IMR-90 (cell line): ENCODE measurements at regions not wholly inside any gene's neighbourhood (a gene's known extent, or its start where the extent isn't known, plus 50 kb on each side); places are given as distances from the start of the nearest gene placed in this dataset.

Experiments
- ATAC-seq: fragments of 200-7000 bp; cut with Tn5 transposase; 2 replicates; pipeline ENCODE4 v1.9.1; 2020; ENCODE audit warnings: low read depth, mild to moderate bottlenecking, moderate library complexity
- BruUV-seq: library from RNA; stranded (reverse); fragments of 400-500 nt; replicated peaks from 2 replicates; lab custom pipeline; 2021; lab: Mats Ljungman, UMichigan
- CTCF ChIA-PET: fragments of 300-600 bp; formaldehyde crosslinking; extraction: SDS; loops from one replicate; lab custom pipeline; 2021; ENCODE audit warnings: antibody characterized with exemption; lab: Yijun Ruan, JAX
- POLR2A ChIA-PET: fragments of 300-600 bp; sonication (Branson Sonifier 250); formaldehyde crosslinking; loops from one replicate; lab custom pipeline; 2022; ENCODE audit warnings: antibody characterized with exemption; ENCODE audit not compliant: unreplicated experiment; lab: Charles Lee
- DNase-seq: peaks from one replicate; pipeline ENCODE4 v3.0.0; 2013
- H2AFZ ChIP-seq: replicated peaks from 2 replicates; pipeline ENCODE3; 2013; ENCODE audit warnings: low read length, mild to moderate bottlenecking; ENCODE audit not compliant: poor library complexity
- H2AK5ac ChIP-seq: 2 replicates; pipeline ENCODE4 v1.6.1; 2013; ENCODE audit warnings: low read depth, low read length, inconsistent platforms
- H2AK9ac ChIP-seq: replicated peaks from 2 replicates; pipeline ENCODE3; 2013; ENCODE audit warnings: mild to moderate bottlenecking, low read depth, low read length, moderate library complexity; ENCODE audit not compliant: poor library complexity
- H2BK120ac ChIP-seq: 2 replicates; pipeline ENCODE4 v1.6.1; 2013; ENCODE audit warnings: low read depth, low read length, inconsistent platforms
- H2BK15ac ChIP-seq: 3 replicates; pipeline ENCODE4 v1.6.1; 2013; ENCODE audit warnings: low read depth, low read length, inconsistent platforms
- H2BK20ac ChIP-seq: 2 replicates; pipeline ENCODE4 v1.6.1; 2013; ENCODE audit warnings: low read depth, mild to moderate bottlenecking, inconsistent platforms, low read length, moderate library complexity
- H2BK5ac ChIP-seq: 2 replicates; pipeline ENCODE4 v1.6.1; 2013; ENCODE audit warnings: mild to moderate bottlenecking, low read depth, low read length, inconsistent platforms; ENCODE audit not compliant: poor library complexity, severe bottlenecking
- H3K14ac ChIP-seq: replicated peaks from 2 replicates; pipeline ENCODE4 v1.6.1; 2013; ENCODE audit warnings: low read depth, low read length, inconsistent platforms
- H3K18ac ChIP-seq: 2 replicates; pipeline ENCODE4 v1.6.1; 2013; ENCODE audit warnings: low read depth, low read length, control low read depth
- H3K23ac ChIP-seq: 2 replicates; pipeline ENCODE4 v1.6.1; 2013; ENCODE audit warnings: low read depth, low read length, inconsistent platforms
- H3K27ac ChIP-seq: 2 replicates; pipeline ENCODE4 v1.5.1; 2013; ENCODE audit warnings: mild to moderate bottlenecking, control low read depth, low read length; ENCODE audit not compliant: insufficient read depth
- H3K27me3 ChIP-seq: 2 replicates; pipeline ENCODE4 v1.6.1; 2013; ENCODE audit warnings: low read length; ENCODE audit not compliant: control insufficient read depth, insufficient read depth
- H3K36me3 ChIP-seq: 2 replicates; pipeline ENCODE4 v1.6.1; 2013; ENCODE audit warnings: low read length, mixed read lengths; ENCODE audit not compliant: control insufficient read depth, insufficient read depth
- H3K4ac ChIP-seq: 2 replicates; pipeline ENCODE4 v1.6.1; 2013; ENCODE audit warnings: low read depth, low read length, inconsistent platforms
- H3K4me1 ChIP-seq: 2 replicates; pipeline ENCODE4 v1.6.1; 2013; ENCODE audit warnings: low read length, mixed read lengths; ENCODE audit not compliant: control insufficient read depth, insufficient read depth
- H3K4me2 ChIP-seq: 2 replicates; pipeline ENCODE4 v1.6.1; 2013; ENCODE audit warnings: low read depth, mild to moderate bottlenecking, control low read depth, low read length, moderate library complexity
- H3K4me3 ChIP-seq: 2 replicates; pipeline ENCODE4 v1.5.1; 2013; ENCODE audit warnings: low read depth, mild to moderate bottlenecking, control low read depth, low read length, moderate library complexity; ENCODE audit not compliant: insufficient read depth
- H3K56ac ChIP-seq: 2 replicates; pipeline ENCODE4 v1.6.1; 2013; ENCODE audit warnings: low read length, inconsistent platforms; ENCODE audit not compliant: insufficient read depth; ENCODE audit errors: extremely low read depth
- H3K79me1 ChIP-seq, 2 experiments: 2 replicates each; pipeline ENCODE4 v1.6.1; 2013; ENCODE audit warnings: low read length in 2 of 2, inconsistent platforms in 1 of 2, low read depth in 1 of 2
- H3K9ac ChIP-seq: 2 replicates; pipeline ENCODE4 v1.6.1; 2013; ENCODE audit warnings: low read depth, low read length, control low read depth
- H3K9me1 ChIP-seq: 2 replicates; pipeline ENCODE4 v1.6.1; 2013; ENCODE audit warnings: low read length, inconsistent platforms; ENCODE audit not compliant: insufficient read depth
- H3K9me3 ChIP-seq: 2 replicates; pipeline ENCODE4 v1.6.1; 2013; ENCODE audit warnings: low read length; ENCODE audit not compliant: control insufficient read depth, insufficient read depth
- H4K20me1 ChIP-seq: 2 replicates; pipeline ENCODE4 v1.6.1; 2013; ENCODE audit warnings: low read length, inconsistent platforms; ENCODE audit not compliant: insufficient read depth
- H4K5ac ChIP-seq: 2 replicates; pipeline ENCODE4 v1.6.1; 2013; ENCODE audit warnings: mild to moderate bottlenecking, low read depth, low read length, control low read depth
- H4K8ac ChIP-seq, 2 experiments: 2 replicates each; pipeline ENCODE4 v1.6.1; 2013; ENCODE audit warnings: low read depth in 2 of 2, low read length in 2 of 2, control low read depth in 1 of 2, inconsistent platforms in 1 of 2
- H4K91ac ChIP-seq: 2 replicates; pipeline ENCODE4 v1.6.1; 2013; ENCODE audit warnings: low read depth, low read length, inconsistent platforms; ENCODE audit not compliant: insufficient read depth
- CHD1 ChIP-seq: IDR thresholded peaks from 2 replicates; pipeline ENCODE4 v1.6.1; 2012; ENCODE audit warnings: low read depth, low read length, improper control_type of control experiment
- ELK1 ChIP-seq: fragments of 150-350 bp; IDR thresholded peaks from 2 replicates; pipeline ENCODE4 v1.6.1; 2016; ENCODE audit warnings: low read depth, mild to moderate bottlenecking, low read length, moderate library complexity, borderline replicate concordance
- MAZ ChIP-seq: IDR thresholded peaks from 2 replicates; pipeline ENCODE4 v1.6.1; 2012; ENCODE audit warnings: low read depth, mild to moderate bottlenecking, low read length, improper control_type of control experiment, moderate library complexity, borderline replicate concordance
- MXI1 ChIP-seq: IDR thresholded peaks from 2 replicates; pipeline ENCODE4 v1.6.1; 2012; ENCODE audit warnings: low read depth, mild to moderate bottlenecking, low read length, moderate library complexity, borderline replicate concordance
- NFE2L2 ChIP-seq: fragments of 150-350 bp; IDR thresholded peaks from 2 replicates; pipeline ENCODE4 v1.6.1; 2016; ENCODE audit warnings: low read depth, mild to moderate bottlenecking, low read length
- RAD21 ChIP-seq: IDR thresholded peaks from 2 replicates; pipeline ENCODE4 v1.6.1; 2012; ENCODE audit warnings: low read length, improper control_type of control experiment
- RCOR1 ChIP-seq: IDR thresholded peaks from 2 replicates; pipeline ENCODE4 v1.6.1; 2012; ENCODE audit warnings: mild to moderate bottlenecking, low read length, improper control_type of control experiment; ENCODE audit not compliant: insufficient replicate concordance
- RFX5 ChIP-seq: IDR thresholded peaks from 2 replicates; pipeline ENCODE4 v1.8.0; 2012; ENCODE audit warnings: low read depth, mild to moderate bottlenecking, low read length, moderate library complexity
- USF2 ChIP-seq: fragments of 150-350 bp; IDR thresholded peaks from 2 replicates; pipeline ENCODE4 v1.6.1; 2017; ENCODE audit warnings: mild to moderate bottlenecking, antibody characterized with exemption, low read length, low read depth
- WGBS, 2 experiments: methylation state at CpG; one replicate each; pipeline versions ENCODE4 v1.1.5 to v1.1.7; 2013; ENCODE audit warnings: missing lambda C conversion rate in 2 of 2; ENCODE audit not compliant: insufficient read length in 1 of 2; ENCODE audit errors: extremely low coverage in 2 of 2; 5-methylcytosine and 5-hydroxymethylcytosine counted together
- dilution Hi-C: fragments of 300-500 bp; cut with HindIII; formaldehyde crosslinking; loops from one replicate; pipeline ENCODE4 v1.14.3; 2018; ENCODE audit warnings: low sequenced_read_pairs; ENCODE audit not compliant: unreplicated experiment
- in situ Hi-C: fragments of 300-500 bp; cut with MboI; formaldehyde crosslinking; loops from 3 replicates; pipeline ENCODE4 v1.14.3; 2019; ENCODE audit warnings: low sequenced_read_pairs, inconsistent platforms, mixed read lengths
- intact Hi-C: fragments of 100-400 bp; cut with micrococcal nuclease; formaldehyde crosslinking; loops from 2 replicates; pipeline ENCODE4 v1.10.0; 2022

DNA sequence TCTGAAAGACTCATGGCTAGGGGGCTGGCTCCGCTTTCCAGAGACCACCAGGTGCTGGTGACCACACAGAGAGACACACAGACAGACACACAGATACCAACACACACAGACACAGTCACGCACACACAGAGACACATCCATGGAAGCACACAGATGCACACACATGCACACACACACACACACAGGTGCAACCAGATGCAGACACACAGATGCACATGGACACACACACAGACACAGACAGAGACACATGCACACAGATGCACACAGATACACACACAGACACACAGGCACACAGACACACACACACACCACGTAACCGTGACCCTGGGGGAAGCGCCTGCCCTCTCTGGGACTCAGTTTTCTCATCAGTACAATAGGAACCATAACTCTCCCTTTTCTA lies 132.2 kb downstream of the WNT7A start:
- Histone ChIP-seq H3K4me2 (no peak overlapping the region), H3K23ac (no peak overlapping the region), H3K9me3 (no peaks in the 10 kb centered on the region; the same call in 1 of the 2 replicates), H2AFZ (no peak overlapping the region), H4K5ac (no peak overlapping the region), H2BK15ac (no peak overlapping the region), H3K14ac (no peak overlapping the region), H2BK120ac (no peak overlapping the region), H3K79me1 (no peaks in the 10 kb centered on the region), H3K18ac (no peak overlapping the region), H4K91ac (no peak overlapping the region), H2AK5ac (no peak overlapping the region), H2BK20ac (no peak overlapping the region), H3K4me1 (no peaks in the 10 kb centered on the region), H3K4me3 (no peak overlapping the region), H3K4ac (no peak overlapping the region), H3K36me3 (no peaks in the 10 kb centered on the region), H4K8ac (no peak overlapping the region), H3K9ac (no peak overlapping the region), H3K56ac (no peak overlapping the region), H3K27ac (no peak overlapping the region), H3K27me3 (no peaks in the 10 kb centered on the region), H2BK5ac (no peak overlapping the region), H3K9me1 (no peaks in the 10 kb centered on the region), H2AK9ac (no peak overlapping the region), H4K20me1 (no peaks in the 10 kb centered on the region)
- no TSS peak for BruUV-seq
- 17% methylated on average over 1 of the region's 5 CpGs; no CpG with 5 or more reads in 1 of the 2 experiments for WGBS, 2 experiments
- no peak for TF ChIP-seq MAZ
- TF ChIP-seq CHD1, result no peak
- no peak for TF ChIP-seq USF2
- TF ChIP-seq RFX5, result no peak
- TF ChIP-seq RCOR1, result no peak
- no peak for TF ChIP-seq ELK1
- TF ChIP-seq MXI1, result no peak
- no peak for TF ChIP-seq RAD21
- no peak for TF ChIP-seq NFE2L2
- no peak for DNase-seq
- intact Hi-C loops, result no loop called here
- ChIA-PET CTCF (no interaction called here), POLR2A (no interaction called here)
- in situ Hi-C loops, result no loop called here
- no peak for ATAC-seq
- dilution Hi-C loops, result no loop called here
